Keratinocyte (primary cell): ENCODE measurements at regions not wholly inside any gene's neighbourhood (a gene's known extent, or its start where the extent isn't known, plus 50 kb on each side); places are given as distances from the start of the nearest gene placed in this dataset.
"Not testable (repeated sequence)": the region's sequence is repeated elsewhere in the genome, so short reads cannot be mapped to it uniquely, and the experiment has no call there.

Experiments used
- DNase-seq: peaks from one replicate; pipeline ENCODE4 v3.0.0-alpha.2; 2011; ENCODE audit warnings: low read depth, missing footprints, low spot score
- FAIRE-seq: peaks from 2 replicates; lab custom pipeline; 2011; peaks lifted over from hg19 to GRCh38; lab: Jason Lieb, UNC
- H2AFZ ChIP-seq: 2 replicates; pipeline ENCODE4 v1.6.0; 2012; ENCODE audit warnings: low read length, control low read depth, inconsistent platforms; ENCODE audit not compliant: control insufficient read depth
- H3K27ac ChIP-seq: 2 replicates; pipeline ENCODE4 v1.5.1; 2011; ENCODE audit warnings: low read length; ENCODE audit not compliant: control insufficient read depth, insufficient read depth
- H3K27me3 ChIP-seq: 3 replicates; pipeline ENCODE4 v1.6.0; 2011; ENCODE audit warnings: low read length; ENCODE audit not compliant: control insufficient read depth, insufficient read depth; ENCODE audit errors: extremely low read depth
- H3K36me3 ChIP-seq, 2 experiments: 2 replicates in 1 of 2; 3 replicates in 1 of 2; pipeline ENCODE4 v1.5.1; 2011; ENCODE audit warnings: low read length in 2 of 2, mild to moderate bottlenecking in 1 of 2; ENCODE audit not compliant: control insufficient read depth in 2 of 2, insufficient read depth in 2 of 2; ENCODE audit errors: extremely low read depth in 1 of 2
- H3K4me1 ChIP-seq: 3 replicates; pipeline ENCODE4 v1.5.1; 2011; ENCODE audit warnings: low read length; ENCODE audit not compliant: control insufficient read depth, insufficient read depth; ENCODE audit errors: extremely low read depth
- H3K4me2 ChIP-seq: 3 replicates; pipeline ENCODE4 v1.6.0; 2011; ENCODE audit warnings: low read depth, low read length; ENCODE audit not compliant: control insufficient read depth, insufficient read depth; ENCODE audit errors: extremely low read depth
- H3K4me3 ChIP-seq, 3 experiments: fragments of 200-600 bp in 1 of 3; sonication (generic) in 1 of 3; 2 replicates in 2 of 3; 3 replicates in 1 of 3; pipeline ENCODE4 v1.5.1; 2011 to 2016; ENCODE audit warnings: low read length in 3 of 3, mild to moderate bottlenecking in 3 of 3, control low read depth in 2 of 3, inconsistent platforms in 1 of 3, low read depth in 1 of 3, mixed read lengths in 1 of 3, mixed run types in 1 of 3, moderate library complexity in 1 of 3; ENCODE audit not compliant: control insufficient read depth in 2 of 3, insufficient read depth in 2 of 3; ENCODE audit errors: extremely low read depth in 1 of 3
- H3K79me2 ChIP-seq: 2 replicates; pipeline ENCODE4 v1.6.0; 2012; ENCODE audit warnings: low read length; ENCODE audit not compliant: control insufficient read depth, insufficient read depth
- H3K9ac ChIP-seq: 3 replicates; pipeline ENCODE4 v1.6.0; 2011; ENCODE audit warnings: low read length; ENCODE audit not compliant: control insufficient read depth, insufficient read depth; ENCODE audit errors: extremely low read depth
- H3K9me1 ChIP-seq: 3 replicates; pipeline ENCODE4 v1.6.0; 2011; ENCODE audit warnings: low read length; ENCODE audit not compliant: control insufficient read depth, insufficient read depth; ENCODE audit errors: extremely low read depth
- H3K9me3 ChIP-seq: 2 replicates; pipeline ENCODE4 v1.5.1; 2012; ENCODE audit warnings: low read depth, low read length; ENCODE audit not compliant: control insufficient read depth
- H4K20me1 ChIP-seq: 3 replicates; pipeline ENCODE4 v1.6.0; 2011; ENCODE audit warnings: low read length; ENCODE audit not compliant: control insufficient read depth, insufficient read depth; ENCODE audit errors: extremely low read depth
- CTCF ChIP-seq, 3 experiments: IDR thresholded peaks in 1 of 3; conservative IDR thresholded peaks in 1 of 3; optimal IDR thresholded peaks in 1 of 3; 2 replicates in 2 of 3; 3 replicates in 1 of 3; pipeline versions ENCODE3 to v1.5.1; 2011; ENCODE audit warnings: low read length in 3 of 3, mild to moderate bottlenecking in 3 of 3, moderate library complexity in 2 of 3, control low read depth in 1 of 3, inconsistent platforms in 1 of 3; ENCODE audit not compliant: insufficient read depth in 2 of 3; ENCODE audit errors: extremely low read depth in 1 of 3
- EZH2 ChIP-seq: IDR thresholded peaks from one replicate; pipeline ENCODE4 v1.6.1; 2012; ENCODE audit warnings: inconsistent platforms, mild to moderate bottlenecking, low read length, moderate library complexity
- dilution Hi-C: fragments of 300-500 bp; cut with MboI; formaldehyde crosslinking; loops from one replicate; pipeline ENCODE4 v1.7.0; 2020; ENCODE audit warnings: low sequenced_read_pairs; ENCODE audit not compliant: extremely low pct_ligation_motif_present

- H3K4me2 ChIP-seq: no peak overlapping the region
- H3K27me3 ChIP-seq: no peaks in the 10 kb centered on the region
- H3K9ac ChIP-seq: no peak overlapping the region
- no peaks in the 10 kb centered on the region for H3K9me1 ChIP-seq
- no peak overlapping the region for H2AFZ ChIP-seq
- no peak for TF ChIP-seq EZH2
- TF ChIP-seq CTCF (optimal IDR thresholded peaks at IDR 0.05 in 1 of 3, IDR thresholded peaks at IDR 0.05 in 1 of 3, conservative IDR thresholded peaks at IDR 0.05 in 1 of 3; ENCODE audit: extremely low read depth in 1 of 3, insufficient read depth in 2 of 3, low read length in 3 of 3): no peak
- FAIRE-seq (no peak), DNase-seq (no peak)
- H3K9me3 ChIP-seq: no peaks in the 10 kb centered on the region
- H3K4me3 ChIP-seq: no peak overlapping the region
- H3K27ac ChIP-seq: no peak overlapping the region
- H3K79me2 ChIP-seq: no peaks in the 10 kb centered on the region
- dilution Hi-C loops: no loop called here
- no peaks in the 10 kb centered on the region for H4K20me1 ChIP-seq
- no peaks in the 10 kb centered on the region for H3K4me1 ChIP-seq
- no peaks in the 10 kb centered on the region for H3K36me3 ChIP-seq
Observed at GRCh38 chr5:82445726-82446335, 167.7 kb upstream of the RPS23 start.

GRCh38 chr5:82439750-82440445, 161.7 kb upstream of the RPS23 start:
- Histone ChIP-seq H2AFZ (no peak overlapping the region), H3K4me2 (no peak overlapping the region), H3K9ac (no peak overlapping the region), H3K36me3 (no peaks in the 10 kb centered on the region), H3K27ac (no peak overlapping the region), H3K9me3 (no peaks in the 10 kb centered on the region), H3K4me3 (no peak overlapping the region), H3K4me1 (no peaks in the 10 kb centered on the region), H3K9me1 (no peaks in the 10 kb centered on the region), H4K20me1 (no peaks in the 10 kb centered on the region), H3K79me2 (no peaks in the 10 kb centered on the region), H3K27me3 (no peaks in the 10 kb centered on the region)
- DNase-seq (no peak), FAIRE-seq (no peak)
- no peak for TF ChIP-seq EZH2
- dilution Hi-C loops: no loop called here

GRCh38 chr5:82437565-82437964, 159.4 kb upstream of the RPS23 start:
- H2AFZ ChIP-seq, H3K27ac ChIP-seq, H3K4me1 ChIP-seq, DNase-seq, H3K79me2 ChIP-seq, H3K4me3 ChIP-seq, H3K36me3 ChIP-seq, H3K4me2 ChIP-seq, H3K9me3 ChIP-seq, dilution Hi-C loops, H3K27me3 ChIP-seq, FAIRE-seq, H3K9me1 ChIP-seq, H4K20me1 ChIP-seq, H3K9ac ChIP-seq: not testable (repeated sequence)
